Ascending aorta (tissue), 2 donors: ENCODE measurements at regions not wholly inside any gene's neighbourhood (a gene's known extent, or its start where the extent isn't known, plus 50 kb on each side); places are given as distances from the start of the nearest gene placed in this dataset.

Source experiments
- DNase-seq, 2 donors: peaks; one replicate each; pipeline ENCODE4 v3.0.0-alpha.2; 2019; ENCODE audit warnings: low spot score in 2 of 2
- H3K27ac ChIP-seq, 2 donors: fragments of 200-600 bp; sonication (generic); one replicate each; pipeline ENCODE4 v1.5.1; 2016 to 2017; ENCODE audit warnings: mild to moderate bottlenecking in 1 of 2
- H3K27me3 ChIP-seq: fragments of 200-600 bp; sonication (generic); one replicate; pipeline ENCODE4 v1.5.1; 2017
- H3K36me3 ChIP-seq, 2 donors: fragments of 200-600 bp; sonication (generic); one replicate each; pipeline ENCODE4 v1.5.1; 2016
- H3K4me1 ChIP-seq, 2 donors: fragments of 200-600 bp; sonication (generic); one replicate each; pipeline ENCODE4 v1.5.1; 2016 to 2017; ENCODE audit warnings: mild to moderate bottlenecking in 1 of 2
- H3K4me3 ChIP-seq, 2 donors: fragments of 200-600 bp; sonication (generic); one replicate each; pipeline ENCODE4 v1.5.1; 2016 to 2017; ENCODE audit warnings: mild to moderate bottlenecking in 1 of 2
- H3K9me3 ChIP-seq, 2 donors: fragments of 200-600 bp; sonication (generic); one replicate each; pipeline ENCODE4 v1.5.1; 2016
- CTCF ChIP-seq, 3 experiments: fragments of 200-600 bp in 2 of 3; fragments of 450-650 bp in 1 of 3; sonication (generic) in 2 of 3; IDR thresholded peaks; one replicate each; pipeline ENCODE4 v1.5.1; 2016 to 2019; ENCODE audit warnings: antibody characterized with exemption in 3 of 3, mild to moderate bottlenecking in 1 of 3, moderate library complexity in 1 of 3
- intact Hi-C: fragments of 100-400 bp; cut with DNase I; formaldehyde crosslinking; loops from one replicate; pipeline ENCODE4 v1.15.1; 2023

DNA sequence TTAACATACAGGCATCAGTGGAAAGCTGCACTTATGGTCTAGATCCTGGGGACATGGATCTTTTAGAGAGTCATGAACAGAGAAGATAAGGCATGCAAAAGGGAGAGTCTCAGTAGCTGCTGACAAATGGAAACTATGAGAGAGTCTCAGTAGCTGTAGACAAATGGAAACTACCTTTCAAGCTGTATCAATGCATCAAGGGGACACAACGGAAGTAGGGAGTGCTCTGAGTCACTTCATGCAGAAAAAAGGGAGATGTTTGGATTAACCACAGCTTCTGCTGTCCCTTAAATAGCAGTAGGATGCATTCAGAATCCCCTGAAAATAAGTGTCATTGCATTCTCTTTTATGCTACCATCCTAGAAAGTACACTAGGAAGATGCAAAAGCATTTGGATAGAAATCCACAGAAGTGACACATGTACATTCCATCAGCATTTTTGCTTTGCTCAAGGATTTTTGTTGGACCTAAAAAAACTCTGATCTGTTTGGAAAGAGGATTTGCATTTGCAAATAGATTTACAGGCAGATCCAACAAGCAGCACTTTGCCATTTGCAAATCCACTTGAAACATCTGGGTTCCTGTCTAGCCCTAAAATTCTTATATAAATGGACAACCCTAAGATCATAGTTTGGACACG lies 227.5 kb upstream of the LMO3 start:
- no peak overlapping the region for H3K4me3 ChIP-seq
- DNase-seq = no peak
- intact Hi-C loops = no loop called here
- no peaks in the 10 kb centered on the region for H3K27me3 ChIP-seq
- no peaks in the 10 kb centered on the region for H3K9me3 ChIP-seq
- H3K27ac ChIP-seq = no peak overlapping the region
- no peaks in the 10 kb centered on the region for H3K4me1 ChIP-seq
- no peaks in the 10 kb centered on the region for H3K36me3 ChIP-seq
- no peak for TF ChIP-seq CTCF (IDR thresholded peaks at IDR 0.05)

DNA sequence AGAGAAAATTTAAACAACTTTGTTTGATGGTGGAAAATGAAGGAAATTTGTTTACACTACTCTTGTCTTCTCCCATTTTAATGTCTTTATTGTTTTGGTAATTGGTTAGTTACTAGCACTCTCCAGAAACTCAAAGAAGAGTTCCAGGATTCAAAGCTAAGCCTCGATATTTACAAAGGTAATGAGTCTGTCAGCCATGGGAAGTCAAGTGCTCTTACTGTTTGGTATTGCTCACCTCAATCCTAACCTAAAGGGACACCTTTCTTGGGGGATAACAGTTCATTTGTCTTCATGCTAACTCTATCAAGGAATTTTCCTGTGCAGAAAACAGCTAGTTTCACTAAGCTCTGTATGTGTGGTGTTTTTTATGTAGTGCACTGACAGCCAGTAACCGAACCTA lies 222.9 kb upstream of the LMO3 start:
- no peak for TF ChIP-seq CTCF (IDR thresholded peaks at IDR 0.05)
- no peak overlapping the region for H3K4me3 ChIP-seq
- DNase-seq = no peak
- no peak overlapping the region for H3K27ac ChIP-seq
- no peaks in the 10 kb centered on the region for H3K9me3 ChIP-seq
- H3K4me1 ChIP-seq = no peaks in the 10 kb centered on the region
- H3K36me3 ChIP-seq = no peaks in the 10 kb centered on the region
- H3K27me3 ChIP-seq = no peaks in the 10 kb centered on the region
- intact Hi-C loops = no loop called here

- no peak for TF ChIP-seq CTCF (IDR thresholded peaks at IDR 0.05)
- no peaks in the 10 kb centered on the region for H3K36me3 ChIP-seq
- H3K9me3 ChIP-seq = no peaks in the 10 kb centered on the region
- no peak overlapping the region for H3K4me3 ChIP-seq
- H3K27ac ChIP-seq = no peak overlapping the region
- intact Hi-C loops = no loop called here
- H3K27me3 ChIP-seq = no peaks in the 10 kb centered on the region
- H3K4me1 ChIP-seq = no peaks in the 10 kb centered on the region
- DNase-seq = no peak
Measured at GRCh38 chr12:16807731-16808130, 201.8 kb upstream of the LMO3 start.

- H3K9me3 ChIP-seq = no peaks in the 10 kb centered on the region
- DNase-seq = no peak
- TF ChIP-seq CTCF (IDR thresholded peaks at IDR 0.05) = no peak
- intact Hi-C loops = no loop called here
- H3K36me3 ChIP-seq = no peaks in the 10 kb centered on the region
- no peaks in the 10 kb centered on the region for H3K4me1 ChIP-seq
- H3K27me3 ChIP-seq = no peaks in the 10 kb centered on the region
- no peak overlapping the region for H3K4me3 ChIP-seq
- H3K27ac ChIP-seq = no peak overlapping the region
Measured at GRCh38 chr12:16796168-16796567, 190.2 kb upstream of the LMO3 start.

GRCh38 chr12:16789204-16789790 lies 183.3 kb upstream of the LMO3 start:
- TF ChIP-seq CTCF (IDR thresholded peaks at IDR 0.05) = no peak
- intact Hi-C loops = no loop called here
- H3K27me3 ChIP-seq = no peaks in the 10 kb centered on the region
- no peak for DNase-seq
- H3K36me3 ChIP-seq = no peaks in the 10 kb centered on the region
- H3K9me3 ChIP-seq = no peaks in the 10 kb centered on the region
- no peak overlapping the region for H3K27ac ChIP-seq
- no peak overlapping the region for H3K4me3 ChIP-seq
- no peaks in the 10 kb centered on the region for H3K4me1 ChIP-seq
